Adrenal gland (tissue), 5 donors: ENCODE measurements at regions not wholly inside any gene's neighbourhood (a gene's known extent, or its start where the extent isn't known, plus 50 kb on each side); places are given as distances from the start of the nearest gene placed in this dataset.

Experiments used
- CTCF ChIP-seq, 6 experiments: fragments of 450-650 bp in 4 of 6; fragments of 200-600 bp in 2 of 6; sonication (generic) in 1 of 6; IDR thresholded peaks; 1 replicate in 5 of 6; 2 replicates in 1 of 6; pipeline versions ENCODE4 v1.5.1 to v1.8.0; 2016 to 2021; ENCODE audit warnings: antibody characterized with exemption in 6 of 6, mild to moderate bottlenecking in 2 of 6, moderate library complexity in 1 of 6
- POLR2A ChIP-seq, 2 donors: fragments of 450-650 bp; IDR thresholded peaks; one replicate each; pipeline ENCODE4 v1.6.1; 2017; ENCODE audit warnings: antibody characterized with exemption in 2 of 2, mild to moderate bottlenecking in 2 of 2, moderate library complexity in 1 of 2
- donor health status: DM: no; HTN: no; CAD: no.

GRCh38 chr6:206264-206663 lies 86.0 kb upstream of the DUSP22 start:
- TF ChIP-seq CTCF (IDR thresholded peaks at IDR 0.05) (no peak), POLR2A (IDR thresholded peaks at IDR 0.05) (no peak)
